ENCODE measurements at regions not wholly inside any gene's neighbourhood (a gene's known extent, or its start where the extent isn't known, plus 50 kb on each side); places are given as distances from the start of the nearest gene placed in this dataset.

DNA sequence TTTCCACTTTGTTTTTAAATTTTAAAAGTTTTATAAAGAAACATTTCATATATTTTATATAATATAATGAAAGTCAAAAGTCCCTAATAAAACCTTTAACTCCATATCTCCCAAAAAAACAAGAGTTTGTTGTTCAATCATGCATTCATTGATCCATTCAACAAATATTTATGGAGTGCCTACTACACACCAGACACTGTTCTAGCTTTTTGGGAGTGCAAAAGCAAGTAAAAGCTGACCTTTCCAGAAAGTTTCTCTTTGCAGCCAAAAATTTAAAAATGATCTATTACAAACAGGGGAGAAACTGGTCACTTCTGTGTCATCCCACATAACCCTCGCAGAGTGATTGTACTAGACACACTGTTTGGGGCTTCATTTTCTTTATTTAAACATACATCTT, 740.0 kb upstream of the TBX3 start (continued):
- TF ChIP-seq, protein P1, sequence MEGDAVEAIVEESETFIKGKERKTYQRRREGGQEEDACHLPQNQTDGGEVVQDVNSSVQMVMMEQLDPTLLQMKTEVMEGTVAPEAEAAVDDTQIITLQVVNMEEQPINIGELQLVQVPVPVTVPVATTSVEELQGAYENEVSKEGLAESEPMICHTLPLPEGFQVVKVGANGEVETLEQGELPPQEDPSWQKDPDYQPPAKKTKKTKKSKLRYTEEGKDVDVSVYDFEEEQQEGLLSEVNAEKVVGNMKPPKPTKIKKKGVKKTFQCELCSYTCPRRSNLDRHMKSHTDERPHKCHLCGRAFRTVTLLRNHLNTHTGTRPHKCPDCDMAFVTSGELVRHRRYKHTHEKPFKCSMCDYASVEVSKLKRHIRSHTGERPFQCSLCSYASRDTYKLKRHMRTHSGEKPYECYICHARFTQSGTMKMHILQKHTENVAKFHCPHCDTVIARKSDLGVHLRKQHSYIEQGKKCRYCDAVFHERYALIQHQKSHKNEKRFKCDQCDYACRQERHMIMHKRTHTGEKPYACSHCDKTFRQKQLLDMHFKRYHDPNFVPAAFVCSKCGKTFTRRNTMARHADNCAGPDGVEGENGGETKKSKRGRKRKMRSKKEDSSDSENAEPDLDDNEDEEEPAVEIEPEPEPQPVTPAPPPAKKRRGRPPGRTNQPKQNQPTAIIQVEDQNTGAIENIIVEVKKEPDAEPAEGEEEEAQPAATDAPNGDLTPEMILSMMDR (IDR thresholded peaks at IDR 0.05; ENCODE audit: control extremely low read depth in 1 of 3, insufficient read depth in 1 of 3, low read depth in 1 of 3, low read length in 3 of 3): no peak
- TF ChIP-seq TAF7 (optimal IDR thresholded peaks at IDR 0.05; ENCODE audit: borderline replicate concordance, low read depth, low read length): no peak
- TF ChIP-seq POLR2A (IDR thresholded peaks at IDR 0.05; ENCODE audit: control extremely low read depth in 1 of 2, low read depth in 2 of 2, low read length in 2 of 2): no peak
- TF ChIP-seq TBP (IDR thresholded peaks at IDR 0.05; ENCODE audit: low read depth, low read length): no peak

All from H1 (cell line).